Endothelial cell of umbilical vein (primary cell): ENCODE measurements at regions not wholly inside any gene's neighbourhood (a gene's known extent, or its start where the extent isn't known, plus 50 kb on each side); places are given as distances from the start of the nearest gene placed in this dataset.
"Not testable (repeated sequence)": the region's sequence is repeated elsewhere in the genome, so short reads cannot be mapped to it uniquely, and the experiment has no call there.

Experiments used
- EZH2 ChIP-seq: IDR thresholded peaks from 2 replicates; pipeline ENCODE4 v1.6.1; 2012; ENCODE audit warnings: borderline replicate concordance, low read depth, mild to moderate bottlenecking, moderate library complexity, low read length, inconsistent platforms; ENCODE audit not compliant: severe bottlenecking
- FOS ChIP-seq: IDR thresholded peaks from 2 replicates; pipeline ENCODE4 v1.6.1; 2011; ENCODE audit warnings: mild to moderate bottlenecking, low read length, moderate library complexity, borderline replicate concordance; ENCODE audit not compliant: insufficient read depth
- GATA2 ChIP-seq: IDR thresholded peaks from 2 replicates; pipeline ENCODE4 v1.7.0; 2011; ENCODE audit warnings: low read depth, mild to moderate bottlenecking, moderate library complexity, mixed read lengths, low read length; ENCODE audit not compliant: insufficient read length, insufficient read depth
- MYC ChIP-seq: IDR thresholded peaks from one replicate; pipeline ENCODE4 v1.6.1; 2011; ENCODE audit warnings: mild to moderate bottlenecking, low read depth, low read length
- POLR2A ChIP-seq: IDR thresholded peaks from 2 replicates; pipeline ENCODE4 v1.6.1; 2012; ENCODE audit warnings: low read depth, mild to moderate bottlenecking, control low read depth, low read length
- POLR2AphosphoS5 ChIP-seq: IDR thresholded peaks from 2 replicates; pipeline ENCODE4 v1.6.1; 2012; ENCODE audit warnings: low read depth, mild to moderate bottlenecking, control low read depth, low read length, moderate library complexity; ENCODE audit not compliant: insufficient read depth
- TF ChIP-seq, protein P1 (sequence below), 2 donors: IDR thresholded peaks; 1 replicate in 1 of 2; 2 replicates in 1 of 2; pipeline ENCODE4 v1.5.1; 2011; ENCODE audit warnings: low read length in 2 of 2, mild to moderate bottlenecking in 2 of 2, moderate library complexity in 2 of 2, control low read depth in 1 of 2, inconsistent platforms in 1 of 2, low read depth in 1 of 2; ENCODE audit not compliant: insufficient read depth in 1 of 2; ENCODE audit errors: extremely low read depth in 1 of 2

DNA sequence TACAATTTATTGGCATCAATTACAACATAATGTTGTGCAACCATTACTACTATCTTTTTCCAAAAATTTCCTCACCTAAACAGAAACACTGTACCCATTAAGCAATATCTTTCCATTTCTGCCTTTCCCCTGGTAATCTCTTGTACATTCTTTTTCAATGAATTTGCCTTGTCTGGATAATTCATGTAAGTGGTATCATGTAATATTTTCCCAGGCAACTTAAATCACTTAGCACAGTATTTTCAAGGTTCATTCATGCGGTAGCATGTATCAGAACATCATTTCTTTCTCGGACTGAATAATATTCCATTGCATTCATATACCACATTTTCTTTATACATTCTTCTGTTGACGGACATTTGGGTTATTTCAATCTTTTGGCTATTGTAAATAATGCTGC lies 139.0 kb downstream of the GOLGA6L6 start:
- not testable (repeated sequence) for TF ChIP-seq POLR2AphosphoS5, FOS, EZH2, POLR2A, GATA2, MYC
- TF ChIP-seq, protein P1, sequence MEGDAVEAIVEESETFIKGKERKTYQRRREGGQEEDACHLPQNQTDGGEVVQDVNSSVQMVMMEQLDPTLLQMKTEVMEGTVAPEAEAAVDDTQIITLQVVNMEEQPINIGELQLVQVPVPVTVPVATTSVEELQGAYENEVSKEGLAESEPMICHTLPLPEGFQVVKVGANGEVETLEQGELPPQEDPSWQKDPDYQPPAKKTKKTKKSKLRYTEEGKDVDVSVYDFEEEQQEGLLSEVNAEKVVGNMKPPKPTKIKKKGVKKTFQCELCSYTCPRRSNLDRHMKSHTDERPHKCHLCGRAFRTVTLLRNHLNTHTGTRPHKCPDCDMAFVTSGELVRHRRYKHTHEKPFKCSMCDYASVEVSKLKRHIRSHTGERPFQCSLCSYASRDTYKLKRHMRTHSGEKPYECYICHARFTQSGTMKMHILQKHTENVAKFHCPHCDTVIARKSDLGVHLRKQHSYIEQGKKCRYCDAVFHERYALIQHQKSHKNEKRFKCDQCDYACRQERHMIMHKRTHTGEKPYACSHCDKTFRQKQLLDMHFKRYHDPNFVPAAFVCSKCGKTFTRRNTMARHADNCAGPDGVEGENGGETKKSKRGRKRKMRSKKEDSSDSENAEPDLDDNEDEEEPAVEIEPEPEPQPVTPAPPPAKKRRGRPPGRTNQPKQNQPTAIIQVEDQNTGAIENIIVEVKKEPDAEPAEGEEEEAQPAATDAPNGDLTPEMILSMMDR (IDR thresholded peaks at IDR 0.05; ENCODE audit: extremely low read depth in 1 of 2, insufficient read depth in 1 of 2, low read depth in 1 of 2, low read length in 2 of 2) = not testable (repeated sequence)
